NB4 (cell line): ENCODE measurements at regions not wholly inside any gene's neighbourhood (a gene's known extent, or its start where the extent isn't known, plus 50 kb on each side); places are given as distances from the start of the nearest gene placed in this dataset.

Experiments
- DNase-seq: peaks from one replicate; pipeline ENCODE4 v3.0.0; 2010; ENCODE audit warnings: low read depth
- H3K4me3 ChIP-seq: one replicate; pipeline ENCODE4 v1.5.1; 2011; ENCODE audit warnings: mild to moderate bottlenecking, low read depth, low read length, moderate library complexity
- CTCF ChIP-seq: IDR thresholded peaks from one replicate; pipeline ENCODE4 v1.5.1; 2012; ENCODE audit warnings: low read depth, low read length
- MAX ChIP-seq: IDR thresholded peaks from 2 replicates; pipeline ENCODE4 v1.6.1; 2011; ENCODE audit warnings: low read depth, low read length
- MYC ChIP-seq: IDR thresholded peaks from 2 replicates; pipeline ENCODE4 v1.6.1; 2011; ENCODE audit warnings: low read depth, low read length
- POLR2A ChIP-seq: IDR thresholded peaks from 2 replicates; pipeline ENCODE4 v1.6.1; 2011; ENCODE audit warnings: mild to moderate bottlenecking; ENCODE audit not compliant: insufficient read length; ENCODE audit errors: extremely low read depth

- H3K4me3 ChIP-seq = no peak overlapping the region
- TF ChIP-seq POLR2A (no peak), MYC (no peak), CTCF (no peak), MAX (no peak)
- no peak for DNase-seq
Measured at GRCh38 chr16:17524656-17525055, 53.9 kb upstream of the XYLT1 start.

- TF ChIP-seq MYC = no peak
- no peak for TF ChIP-seq CTCF
- TF ChIP-seq MAX = no peak
- no peak for TF ChIP-seq POLR2A
- no peak overlapping the region for H3K4me3 ChIP-seq
- no peak for DNase-seq
Measured at GRCh38 chr16:17520561-17520960, 49.8 kb upstream of the XYLT1 start.
